VCaP (cell line): ENCODE measurements at regions not wholly inside any gene's neighbourhood (a gene's known extent, or its start where the extent isn't known, plus 50 kb on each side); places are given as distances from the start of the nearest gene placed in this dataset.

ENCODE experiments used
- H3K27ac ChIP-seq: fragments of 450-650 bp; 2 replicates; pipeline ENCODE4 v1.5.1; 2017
- TF ChIP-seq, protein P1 (sequence below): fragments of 450-650 bp; conservative IDR thresholded peaks from 2 replicates; pipeline ENCODE4 v1.5.1; 2017; ENCODE audit warnings: mild to moderate bottlenecking, moderate library complexity

DNA sequence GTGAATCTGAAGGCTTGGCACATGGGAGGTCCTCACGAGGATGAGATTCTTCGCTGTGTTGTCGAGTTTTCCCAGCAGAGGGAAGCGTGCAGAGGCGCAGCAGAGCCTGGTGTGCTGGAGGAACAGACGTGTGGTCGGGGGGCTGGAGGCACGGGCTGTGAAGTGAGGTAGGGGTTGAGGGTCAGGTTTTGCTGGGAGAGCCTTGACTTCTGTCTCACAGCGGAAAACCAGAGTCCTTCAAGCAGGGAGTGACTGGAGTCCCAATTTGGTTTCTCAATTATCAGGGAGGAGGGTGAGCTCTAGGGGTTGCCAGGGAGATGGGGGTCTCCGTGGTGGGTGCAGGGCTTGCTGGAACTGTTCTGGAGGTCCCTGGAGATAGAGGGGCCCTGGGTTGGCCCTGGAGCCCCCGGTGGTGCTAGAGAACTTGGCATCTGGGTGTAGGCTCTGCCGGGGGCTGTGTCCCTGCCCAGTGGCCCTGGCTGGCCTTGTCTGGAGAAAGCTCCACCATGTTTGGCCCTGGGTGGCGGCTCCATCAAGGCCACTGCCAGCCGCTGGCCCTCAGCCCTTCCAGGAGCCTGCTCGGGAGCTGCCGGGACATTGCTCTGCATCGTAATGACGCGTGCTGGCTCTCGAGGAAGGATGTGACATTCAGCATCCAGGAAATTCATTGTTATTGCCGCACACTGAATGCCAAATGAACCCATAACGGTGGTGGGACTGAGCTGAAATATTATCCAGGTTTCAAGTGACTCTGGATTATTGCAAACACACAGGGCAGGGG, 215.7 kb downstream of the KIF26A start:
- TF ChIP-seq, protein P1, sequence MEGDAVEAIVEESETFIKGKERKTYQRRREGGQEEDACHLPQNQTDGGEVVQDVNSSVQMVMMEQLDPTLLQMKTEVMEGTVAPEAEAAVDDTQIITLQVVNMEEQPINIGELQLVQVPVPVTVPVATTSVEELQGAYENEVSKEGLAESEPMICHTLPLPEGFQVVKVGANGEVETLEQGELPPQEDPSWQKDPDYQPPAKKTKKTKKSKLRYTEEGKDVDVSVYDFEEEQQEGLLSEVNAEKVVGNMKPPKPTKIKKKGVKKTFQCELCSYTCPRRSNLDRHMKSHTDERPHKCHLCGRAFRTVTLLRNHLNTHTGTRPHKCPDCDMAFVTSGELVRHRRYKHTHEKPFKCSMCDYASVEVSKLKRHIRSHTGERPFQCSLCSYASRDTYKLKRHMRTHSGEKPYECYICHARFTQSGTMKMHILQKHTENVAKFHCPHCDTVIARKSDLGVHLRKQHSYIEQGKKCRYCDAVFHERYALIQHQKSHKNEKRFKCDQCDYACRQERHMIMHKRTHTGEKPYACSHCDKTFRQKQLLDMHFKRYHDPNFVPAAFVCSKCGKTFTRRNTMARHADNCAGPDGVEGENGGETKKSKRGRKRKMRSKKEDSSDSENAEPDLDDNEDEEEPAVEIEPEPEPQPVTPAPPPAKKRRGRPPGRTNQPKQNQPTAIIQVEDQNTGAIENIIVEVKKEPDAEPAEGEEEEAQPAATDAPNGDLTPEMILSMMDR = no peak
- H3K27ac ChIP-seq = no peak overlapping the region

DNA sequence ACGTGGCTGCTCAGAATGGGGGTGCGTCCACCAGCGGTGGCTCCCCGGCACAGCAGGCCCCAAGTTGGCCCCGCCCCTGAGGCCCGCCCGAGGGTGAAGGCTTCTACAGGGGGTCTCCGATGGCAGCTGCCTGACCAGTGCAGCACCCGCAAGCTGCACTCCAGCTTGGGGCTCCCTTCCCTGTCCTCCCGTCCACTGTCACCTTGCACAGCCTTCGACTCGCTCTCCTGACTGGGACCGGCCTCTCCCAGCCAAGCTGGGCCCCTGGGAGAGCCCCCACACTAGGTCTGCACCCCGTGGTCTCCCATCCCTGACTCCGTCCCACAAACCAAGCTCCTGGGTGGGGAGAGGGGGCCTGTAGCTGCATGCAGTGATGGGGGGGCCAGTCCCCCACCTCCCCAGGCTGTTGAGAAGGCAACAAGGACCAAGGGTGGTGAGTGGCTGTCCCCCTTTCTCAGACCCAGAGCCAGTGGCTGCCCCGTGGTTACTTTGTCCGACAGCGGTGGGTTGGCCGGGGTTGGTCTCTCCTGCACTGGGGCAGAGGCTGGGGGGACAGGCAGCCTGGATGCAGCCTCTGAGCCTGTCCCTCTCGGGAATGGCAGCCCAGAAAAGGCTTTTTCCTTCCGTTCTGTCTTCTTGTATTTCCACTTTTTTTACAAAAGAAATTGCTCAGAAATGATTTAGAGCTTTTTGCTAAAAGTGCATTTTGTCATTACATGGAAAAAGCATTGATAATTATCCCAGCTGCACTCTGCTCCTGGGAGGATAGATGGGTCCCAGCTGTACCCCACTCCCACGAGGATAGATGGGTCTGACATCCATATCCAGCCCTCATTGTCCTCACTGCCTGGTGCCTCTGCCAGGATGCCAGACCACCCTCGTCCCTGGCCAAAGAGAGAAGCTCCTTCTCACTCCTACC, 217.0 kb downstream of the KIF26A start:
- TF ChIP-seq, protein P1 = no peak

GRCh38 chr14:104356020-104356737, 217.8 kb downstream of the KIF26A start:
- TF ChIP-seq, protein P1 = no peak
- no peak overlapping the region for H3K27ac ChIP-seq

More for the DNA sequence above, 217.0 kb downstream of the KIF26A start:
- no peak overlapping the region for H3K27ac ChIP-seq

DNA sequence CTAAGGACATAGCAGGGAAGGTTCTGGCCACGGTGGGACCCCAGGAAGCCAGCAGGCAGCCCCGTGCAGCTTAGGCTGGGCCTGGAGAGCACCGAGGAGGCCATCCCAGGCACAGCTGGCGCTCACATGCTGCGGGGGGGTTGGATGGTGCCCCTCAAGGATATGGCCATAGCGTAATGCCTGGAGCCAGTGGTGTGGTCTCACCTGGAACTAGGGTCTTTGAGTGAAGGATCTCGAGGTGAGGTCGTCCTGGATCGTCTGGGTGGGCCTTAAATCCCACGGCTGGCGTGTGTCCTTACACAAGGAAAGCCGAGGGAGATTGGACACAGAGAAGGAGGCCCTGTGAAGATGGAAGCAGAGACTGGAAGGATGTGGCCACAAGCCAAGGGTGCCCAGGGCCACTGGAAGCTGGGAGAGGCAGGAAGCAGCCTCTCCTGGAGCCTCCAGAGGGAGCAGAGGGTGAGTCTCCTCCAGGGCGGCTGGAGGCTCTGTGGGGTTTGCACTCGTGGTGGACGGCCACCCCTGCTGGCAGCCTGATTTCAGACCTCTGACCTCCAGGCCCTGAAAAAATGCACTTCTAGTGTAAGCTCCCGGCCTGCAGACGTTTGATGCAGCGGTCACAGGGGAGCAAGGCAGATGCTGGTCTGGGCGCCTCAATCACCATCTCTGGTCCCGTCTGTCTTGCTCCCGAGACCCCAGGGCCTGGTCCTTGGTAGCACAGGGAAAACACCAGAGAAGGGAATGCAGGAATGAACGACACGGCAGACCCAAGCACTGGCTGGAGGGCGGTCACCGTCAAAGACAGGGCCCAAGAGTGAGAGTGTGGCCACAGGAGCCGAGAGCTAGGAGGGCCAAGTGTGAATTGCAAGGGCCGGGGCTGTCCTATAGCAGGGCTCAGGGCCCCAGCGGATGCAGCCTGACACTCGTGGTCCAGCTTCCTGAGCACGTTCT, 218.6 kb downstream of the KIF26A start:
- H3K27ac ChIP-seq = no peak overlapping the region
- TF ChIP-seq, protein P1 = no peak

DNA sequence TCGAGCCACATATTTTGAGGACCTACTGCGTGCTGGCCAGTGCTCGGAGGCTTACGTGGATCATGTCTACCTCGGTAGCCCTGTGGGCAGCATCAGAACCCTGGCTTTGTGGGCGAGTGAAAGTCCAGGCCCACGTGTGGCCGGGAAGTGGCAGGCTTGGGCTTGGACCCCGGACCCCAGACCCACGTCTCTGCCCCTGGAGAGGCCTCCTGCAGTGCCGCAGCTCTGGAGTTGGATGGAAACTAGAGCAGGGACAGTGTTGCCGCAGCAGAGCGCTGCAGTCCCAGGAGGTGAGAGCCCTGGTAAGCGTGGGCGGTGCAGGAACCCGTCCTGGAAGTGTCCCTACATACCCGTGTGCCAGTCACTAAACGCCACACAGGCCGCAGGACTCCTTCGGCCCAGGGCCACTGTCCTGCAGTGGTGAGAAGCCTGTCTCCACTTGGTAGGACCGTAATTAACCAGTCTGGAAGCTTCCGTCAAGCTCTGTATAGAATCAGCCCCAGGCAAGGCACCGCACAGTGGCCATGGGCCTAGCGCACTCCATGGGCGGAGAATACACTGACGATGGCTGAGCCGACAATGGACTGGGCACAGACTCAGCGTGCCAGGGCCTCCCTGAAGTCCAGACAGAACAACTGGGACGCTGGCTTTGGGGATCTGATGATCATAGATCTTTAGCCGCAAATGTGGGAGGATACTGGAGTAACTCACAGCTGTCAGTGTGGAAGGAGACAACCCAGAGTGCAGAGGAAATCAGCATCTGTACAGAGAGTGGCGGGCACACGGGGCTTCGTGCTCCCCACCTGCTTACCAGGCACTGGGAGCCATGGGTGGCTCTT, 219.5 kb downstream of the KIF26A start:
- TF ChIP-seq, protein P1 = no peak
- H3K27ac ChIP-seq = no peak overlapping the region
